ENCODE measurements at regions not wholly inside any gene's neighbourhood (a gene's known extent, or its start where the extent isn't known, plus 50 kb on each side); places are given as distances from the start of the nearest gene placed in this dataset.

- Histone ChIP-seq H3K27ac (ENCODE audit: extremely low read depth, low read depth, low read length) (no peak overlapping the region), H3K9me3 (ENCODE audit: control insufficient read depth, insufficient read depth, low read depth, low read length) (no peaks in the 10 kb centered on the region), H3K4me1 (ENCODE audit: control insufficient read depth, insufficient read depth, low read length) (no peaks in the 10 kb centered on the region), H3K36me3 (ENCODE audit: control insufficient read depth in 2 of 2, insufficient read depth in 1 of 2, low read length in 2 of 2) (no peaks in the 10 kb centered on the region), H3K4me3 (ENCODE audit: low read depth, low read length) (no peak overlapping the region)
- ChIA-PET CTCF (no interaction called here), POLR2A (no interaction called here)
- TF ChIP-seq ZNF121 (tag by site-specific recombination; IDR thresholded peaks at IDR 0.05) (no peak), ZNF776 (tag by site-specific recombination; IDR thresholded peaks at IDR 0.05; ENCODE audit: borderline replicate concordance) (no peak), ZSCAN4 (tag by site-specific recombination; IDR thresholded peaks at IDR 0.05) (no peak), ZNF514 (tag by site-specific recombination; IDR thresholded peaks at IDR 0.05) (no peak), ZNF362 (tag by site-specific recombination; IDR thresholded peaks at IDR 0.05) (no peak), ZNF394 (tag by site-specific recombination; IDR thresholded peaks at IDR 0.05; ENCODE audit: borderline replicate concordance) (no peak), ZNF169 (tag by site-specific recombination; IDR thresholded peaks at IDR 0.05) (no peak), ZNF211 (tag by site-specific recombination; IDR thresholded peaks at IDR 0.05; ENCODE audit: low read depth) (no peak), KLF17 (tag by site-specific recombination; IDR thresholded peaks at IDR 0.05) (no peak), ZNF585B (tag by site-specific recombination; IDR thresholded peaks at IDR 0.05) (no peak), GLI2 (tag by site-specific recombination; IDR thresholded peaks at IDR 0.05; ENCODE audit: borderline replicate concordance, low read depth) (no peak), INSM2 (tag by site-specific recombination; IDR thresholded peaks at IDR 0.05) (no peak), ZNF571 (tag by site-specific recombination; IDR thresholded peaks at IDR 0.05) (no peak), PRDM4 (tag by site-specific recombination; IDR thresholded peaks at IDR 0.05) (no peak), ZFP41 (tag by site-specific recombination; IDR thresholded peaks at IDR 0.05; ENCODE audit: borderline replicate concordance) (no peak), ZNF561 (tag by site-specific recombination; IDR thresholded peaks at IDR 0.05; ENCODE audit: borderline replicate concordance) (no peak), SALL2 (tag by site-specific recombination; IDR thresholded peaks at IDR 0.05; ENCODE audit: borderline replicate concordance) (no peak), ZNF112 (tag by site-specific recombination; IDR thresholded peaks at IDR 0.05) (no peak)
These were observed 69.6 kb downstream of the SERTM2 start for GRCh38 chrX:111581086-111581485.

- no peaks in the 10 kb centered on the region for H3K36me3 ChIP-seq (ENCODE audit: control insufficient read depth in 2 of 2, insufficient read depth in 1 of 2, low read length in 2 of 2)
- H3K4me1 ChIP-seq (ENCODE audit: control insufficient read depth, insufficient read depth, low read length) = no peaks in the 10 kb centered on the region
- no peaks in the 10 kb centered on the region for H3K9me3 ChIP-seq (ENCODE audit: control insufficient read depth, insufficient read depth, low read depth, low read length)
- H3K27ac ChIP-seq (ENCODE audit: extremely low read depth, low read depth, low read length) = no peak overlapping the region
- no peak overlapping the region for H3K4me3 ChIP-seq (ENCODE audit: low read depth, low read length)
- CTCF ChIA-PET = no interaction called here
- POLR2A ChIA-PET = no interaction called here
- TF ChIP-seq ZNF513 (tag by site-specific recombination; IDR thresholded peaks at IDR 0.05) (no peak), ZNF350 (tag by site-specific recombination; IDR thresholded peaks at IDR 0.05) (no peak), ZNF830 (tag by site-specific recombination; IDR thresholded peaks at IDR 0.05; ENCODE audit: low read depth) (no peak), ZNF398 (tag by site-specific recombination; IDR thresholded peaks at IDR 0.05) (no peak), ZNF521 (tag by site-specific recombination; IDR thresholded peaks at IDR 0.05) (no peak), ZNF677 (tag by site-specific recombination; IDR thresholded peaks at IDR 0.05) (no peak)
These were observed 73.9 kb downstream of the SERTM2 start for GRCh38 chrX:111585337-111585736.

All from HEK293 (cell line).